Activated CD8-positive, alpha-beta memory T cell treated with anti-CD3 and anti-CD28 coated beads for 24 hours (primary cell): ENCODE measurements at regions not wholly inside any gene's neighbourhood (a gene's known extent, or its start where the extent isn't known, plus 50 kb on each side); places are given as distances from the start of the nearest gene placed in this dataset.
"Not testable (repeated sequence)": the region's sequence is repeated elsewhere in the genome, so short reads cannot be mapped to it uniquely, and the experiment has no call there.

Source experiments
- DNase-seq: peaks from one replicate; pipeline ENCODE4 v3.0.0-alpha.2; 2020

DNA sequence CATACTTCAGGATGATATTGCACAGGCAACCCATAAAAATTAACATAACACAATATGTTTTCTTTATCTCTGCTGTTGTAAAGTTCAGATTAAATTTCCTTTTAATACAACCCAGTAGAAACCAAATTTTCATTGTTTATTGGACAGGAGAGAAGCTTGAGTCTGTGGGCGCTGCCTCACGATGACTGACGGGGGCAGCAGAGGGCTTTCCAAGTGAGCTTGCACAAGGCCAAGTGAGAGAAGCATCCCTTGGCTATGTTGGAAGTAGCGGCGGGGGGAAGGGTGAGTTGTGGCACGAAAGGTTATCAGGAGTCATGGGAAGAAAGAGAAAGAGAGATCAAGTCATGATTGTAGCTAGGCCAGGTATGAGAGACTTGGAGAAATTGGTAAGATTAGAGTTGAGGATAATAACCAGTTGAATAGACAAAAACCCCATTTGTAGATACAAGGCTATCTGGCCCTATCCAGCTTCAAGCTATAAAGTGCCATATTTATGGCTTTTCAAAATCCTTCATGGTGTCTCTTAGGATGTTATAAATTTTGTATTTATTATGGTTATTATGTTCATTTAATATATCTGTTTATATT lies 413.7 kb upstream of the FAM98A start:
- DNase-seq = no peak

DNA sequence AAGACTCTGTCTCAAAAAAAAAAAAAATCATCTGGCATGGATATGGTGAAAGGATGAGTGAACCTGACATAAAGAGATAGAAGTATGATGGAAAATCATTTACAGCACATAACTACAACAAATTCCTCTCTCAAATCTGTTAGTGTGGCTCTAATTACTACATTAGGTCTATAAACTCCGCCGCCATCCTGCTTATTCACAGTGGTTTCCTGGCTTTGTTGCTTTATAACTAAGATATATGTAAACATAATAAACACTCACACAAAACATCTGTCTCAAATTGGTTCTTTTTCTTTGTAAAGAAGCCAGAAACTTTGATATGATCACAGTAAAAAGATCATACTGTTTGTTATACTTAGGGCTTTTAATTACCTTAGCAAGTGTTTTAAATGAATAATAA lies 412.6 kb upstream of the FAM98A start:
- no peak for DNase-seq

DNA sequence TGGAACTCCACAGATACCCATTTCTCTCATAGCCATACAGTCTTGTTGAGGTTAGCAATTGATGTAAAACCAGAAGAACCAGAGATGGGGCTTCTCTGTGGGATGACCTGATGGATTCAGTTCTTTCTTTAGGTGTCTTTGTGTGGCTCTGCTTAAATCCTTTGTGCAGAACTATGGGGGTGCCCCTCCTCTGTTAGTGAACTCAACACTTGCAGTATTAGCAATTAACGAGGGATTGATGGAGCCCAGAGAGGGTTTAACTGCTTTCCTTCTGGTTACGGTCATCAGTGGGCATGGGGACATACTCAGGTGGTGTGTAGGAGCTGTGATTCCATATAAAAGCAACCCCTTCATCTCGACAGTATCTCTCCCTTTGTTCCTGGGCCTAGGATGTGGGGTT lies 406.8 kb upstream of the FAM98A start:
- DNase-seq = no peak

DNA sequence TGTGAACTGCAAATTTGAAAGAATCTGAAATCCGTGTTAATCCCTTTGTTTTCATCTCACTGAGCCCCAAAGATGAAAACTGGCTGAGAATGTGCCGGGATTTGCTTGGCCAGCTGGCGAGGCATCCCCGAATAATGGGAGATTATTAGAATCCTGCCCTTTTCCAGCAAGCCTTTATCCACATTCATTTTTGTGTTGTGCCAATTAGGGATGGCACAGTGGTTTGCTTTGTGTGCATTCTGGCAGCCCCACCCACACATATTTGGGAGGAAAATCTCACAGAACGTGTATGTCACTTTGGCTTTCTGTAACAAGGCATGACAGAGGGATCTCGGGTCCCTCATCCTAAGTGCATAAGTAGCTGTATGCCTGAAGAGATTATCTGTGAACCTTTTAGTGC lies 405.8 kb upstream of the FAM98A start:
- no peak for DNase-seq

DNA sequence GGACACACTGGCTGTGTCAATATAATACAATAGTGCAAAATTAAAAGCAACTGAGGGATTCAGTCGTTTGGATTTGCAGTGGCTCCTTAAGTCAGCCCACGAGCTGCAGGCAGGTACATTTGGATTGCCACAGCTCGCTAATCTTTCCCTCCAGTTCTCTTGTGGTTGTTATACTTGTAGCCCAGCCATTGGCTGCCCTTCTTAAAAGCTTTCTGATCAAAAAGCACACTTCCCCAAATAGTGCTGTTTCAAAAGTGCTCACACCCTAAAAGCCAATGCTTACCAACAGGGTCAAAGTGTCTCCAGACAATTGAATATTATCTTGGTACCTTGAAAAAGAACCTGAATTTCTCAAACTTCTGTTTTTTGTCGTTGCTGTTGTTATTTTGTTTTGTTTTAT lies 404.7 kb upstream of the FAM98A start:
- no peak for DNase-seq

DNA sequence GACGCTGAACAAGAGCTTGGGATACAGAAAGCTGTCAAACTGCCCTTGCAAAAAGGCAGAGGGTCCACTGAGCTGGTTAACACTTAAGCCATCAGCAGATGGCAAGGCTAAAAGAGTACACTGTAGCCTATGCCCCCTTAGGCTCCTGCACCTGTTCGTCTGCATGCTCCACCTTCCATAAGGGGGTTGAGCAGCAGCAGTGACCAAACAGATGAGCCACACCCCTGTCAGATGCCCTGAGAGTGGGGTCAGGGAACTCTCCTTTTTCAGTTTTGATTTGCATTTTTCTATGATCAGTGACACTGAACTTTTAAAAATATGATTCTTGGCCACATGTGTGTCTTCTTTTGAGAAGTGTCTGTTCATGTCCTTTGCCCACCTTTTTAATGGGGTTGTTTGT lies 402.5 kb upstream of the FAM98A start:
- DNase-seq = no peak

DNA sequence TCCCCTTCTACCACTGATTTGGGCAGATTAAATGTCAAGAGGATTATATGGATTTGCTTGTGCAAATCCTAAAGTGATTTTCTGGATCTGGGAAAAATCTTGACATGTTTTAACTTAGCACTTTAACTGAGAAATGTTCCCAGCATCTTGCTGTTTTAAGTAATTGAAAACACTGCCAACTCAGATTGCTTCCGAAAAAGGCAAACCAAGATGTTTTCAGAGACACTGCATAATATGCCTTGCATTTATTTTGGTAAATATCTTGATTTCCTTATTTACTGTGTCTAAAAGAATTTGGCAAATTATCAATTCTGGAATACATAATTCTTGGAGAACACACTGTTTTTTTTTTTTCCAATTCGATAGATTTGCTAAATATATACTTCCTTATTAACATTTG lies 385.0 kb upstream of the FAM98A start:
- no peak for DNase-seq

DNA sequence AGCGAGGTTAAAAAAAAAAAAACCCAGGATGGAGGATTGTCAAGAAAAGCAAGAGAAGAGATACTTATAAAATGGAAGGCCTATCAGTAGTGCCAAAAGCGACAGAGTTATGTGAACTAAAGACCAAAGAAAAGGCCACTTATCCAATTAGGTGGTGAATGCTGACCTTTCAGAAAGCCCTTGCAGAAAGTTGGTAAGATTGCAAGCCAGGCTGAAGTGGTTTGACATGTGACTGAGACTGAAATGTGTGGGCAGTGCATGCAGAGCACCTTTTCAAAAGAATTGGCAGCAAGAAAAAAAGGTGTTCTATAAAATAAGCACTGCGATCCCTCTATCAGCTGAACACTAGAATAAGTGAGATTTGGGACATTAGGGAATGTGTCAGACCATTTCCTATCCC lies 379.4 kb upstream of the FAM98A start:
- no peak for DNase-seq

DNA sequence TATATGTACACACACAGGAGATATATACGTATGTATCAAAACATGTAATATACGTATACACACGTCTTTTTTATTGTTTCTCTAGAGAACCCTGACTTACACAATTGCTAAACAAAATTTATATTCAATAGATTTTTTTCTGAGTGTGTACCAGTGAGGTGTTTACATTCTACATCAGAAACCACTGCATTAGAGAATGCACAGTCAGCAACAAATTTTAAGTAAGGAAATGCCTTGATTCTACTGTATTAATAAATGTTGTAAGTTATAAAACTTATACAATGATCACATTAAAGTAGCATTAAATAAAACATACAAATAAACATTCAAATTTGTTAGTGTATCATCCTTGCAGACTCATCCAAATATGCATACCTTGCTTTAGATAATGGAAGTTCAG lies 376.4 kb upstream of the FAM98A start:
- DNase-seq = no peak

DNA sequence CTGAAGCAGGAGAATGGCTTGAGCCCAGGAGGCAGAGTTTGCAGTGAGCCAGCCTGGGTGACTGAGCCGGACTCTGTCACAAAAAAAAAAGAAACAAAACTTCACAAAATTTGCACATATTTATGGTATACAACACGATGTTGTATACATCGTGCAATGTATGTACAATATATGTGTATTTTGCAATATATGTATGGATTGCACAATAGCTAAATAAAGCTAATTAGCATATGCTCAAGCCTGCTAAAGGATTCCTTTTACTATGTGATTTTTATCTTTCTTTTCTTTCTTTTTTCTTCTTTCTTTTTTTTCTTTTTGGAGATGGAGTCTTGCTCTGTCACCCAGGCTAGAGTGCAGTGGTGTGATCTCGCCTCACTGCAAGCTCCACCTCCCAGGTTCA lies 368.0 kb upstream of the FAM98A start:
- no peak for DNase-seq

DNA sequence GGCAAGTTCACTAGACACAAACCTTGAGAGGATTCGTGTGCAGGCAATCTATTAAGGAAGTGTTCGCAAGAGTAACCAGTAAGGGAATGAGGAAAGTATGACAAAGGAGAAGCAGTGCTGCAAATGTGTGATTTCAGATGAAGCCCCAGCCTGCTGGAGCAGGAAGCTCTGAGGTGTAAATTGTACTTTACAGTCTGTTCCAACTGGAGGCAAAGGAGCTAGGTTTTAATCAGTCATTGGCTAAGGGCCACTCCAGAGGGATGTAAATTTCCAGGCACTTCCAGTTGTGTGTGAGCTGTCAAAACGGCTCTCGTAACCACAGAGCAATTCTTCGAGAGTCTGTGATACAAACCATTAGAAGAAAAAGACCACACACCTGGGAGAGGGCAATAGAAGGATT lies 359.5 kb upstream of the FAM98A start:
- DNase-seq = no peak

DNA sequence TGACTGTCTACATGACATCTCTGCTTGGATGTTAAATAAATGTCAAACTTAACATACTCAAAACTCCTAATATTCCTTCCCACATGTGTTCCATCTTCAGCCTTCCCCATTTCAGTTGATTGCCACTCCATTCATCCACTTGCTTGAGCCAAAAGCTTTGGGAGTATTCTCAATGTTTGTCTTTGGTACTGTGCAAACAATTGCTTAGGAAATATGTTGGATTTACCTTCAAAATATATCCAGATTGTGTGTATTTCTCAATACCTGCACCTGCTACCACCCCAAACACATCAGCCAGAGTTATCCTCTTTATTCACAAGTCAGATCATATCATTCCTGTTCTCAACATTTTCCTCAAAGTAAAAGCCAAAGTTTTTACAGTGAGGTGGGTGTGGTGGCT lies 350.3 kb upstream of the FAM98A start:
- no peak for DNase-seq

DNA sequence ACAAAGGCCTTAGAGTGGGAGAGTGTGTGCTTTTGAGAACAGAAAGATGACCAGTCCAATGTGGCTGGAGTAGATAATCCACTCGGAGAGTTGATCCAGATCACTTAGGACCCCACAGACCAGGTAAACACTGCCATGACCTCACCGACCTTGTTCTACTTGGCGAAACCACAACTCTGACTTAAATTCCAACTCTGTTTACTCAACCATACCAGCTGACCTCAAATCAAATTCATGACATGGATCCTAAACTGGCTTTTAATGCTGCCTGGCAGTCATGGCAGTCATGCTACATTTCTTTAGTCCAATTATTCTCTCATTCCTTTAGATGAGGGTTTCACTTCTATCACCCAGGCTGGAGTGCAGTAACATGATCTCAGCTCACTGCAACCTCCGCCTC lies 347.1 kb upstream of the FAM98A start:
- no peak for DNase-seq

DNA sequence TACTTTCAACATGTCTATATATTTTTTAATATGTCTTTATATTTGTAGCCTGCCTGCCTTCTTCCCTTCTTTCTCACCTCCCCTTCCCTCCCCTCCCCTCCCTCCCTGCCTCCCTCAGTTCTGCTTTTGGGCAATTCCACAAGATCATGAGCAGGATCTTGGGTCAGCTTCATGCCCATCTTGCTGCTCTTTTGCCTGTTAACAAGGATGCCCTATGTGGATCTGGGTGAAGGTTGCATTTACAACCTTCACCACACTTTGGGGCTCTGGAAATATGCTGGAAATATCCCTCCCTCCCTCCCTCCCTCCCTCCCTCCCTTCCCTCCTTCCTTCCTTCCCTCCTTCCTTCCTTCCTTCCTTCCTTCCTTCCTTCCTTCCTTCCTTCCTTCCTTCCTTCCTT lies 334.1 kb upstream of the FAM98A start:
- no peak for DNase-seq

DNA sequence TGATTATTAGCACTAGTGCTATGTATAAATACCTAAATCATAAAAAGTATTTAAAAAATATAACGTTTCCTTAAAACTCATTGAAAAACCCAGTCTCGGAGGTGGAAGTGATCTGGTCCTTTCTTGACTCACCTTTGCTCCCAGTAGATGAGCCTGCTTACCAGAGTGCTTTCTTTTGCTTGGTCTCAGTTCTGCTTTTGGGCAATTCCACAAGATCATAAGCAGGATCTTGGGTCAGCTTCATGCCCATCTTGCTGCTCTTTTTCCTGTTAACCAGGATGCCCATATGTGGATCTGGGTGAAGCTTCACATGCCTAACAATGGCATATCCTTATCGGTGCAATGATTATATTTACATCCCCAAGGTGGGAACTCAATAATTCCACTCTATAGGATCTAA lies 332.1 kb upstream of the FAM98A start:
- DNase-seq = no peak

DNA sequence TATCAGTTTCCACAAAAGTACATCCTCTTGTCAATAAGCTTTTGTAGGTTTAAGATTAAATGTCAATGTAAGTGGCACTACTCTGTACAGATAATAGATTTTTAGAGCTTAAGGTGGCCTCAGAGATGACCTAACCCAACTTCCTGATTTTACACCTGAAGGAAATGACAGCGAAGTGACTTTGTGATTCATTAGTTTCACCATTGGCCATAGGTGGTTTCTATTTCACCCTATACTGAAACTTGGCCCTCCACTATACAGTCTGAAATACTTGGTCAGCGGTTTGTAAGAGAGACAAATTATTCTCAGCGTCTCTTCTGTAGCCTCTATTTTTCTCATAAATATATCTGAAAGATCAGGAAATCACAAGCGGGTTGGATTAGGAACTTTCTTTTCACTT lies 330.4 kb upstream of the FAM98A start:
- DNase-seq = no peak

DNA sequence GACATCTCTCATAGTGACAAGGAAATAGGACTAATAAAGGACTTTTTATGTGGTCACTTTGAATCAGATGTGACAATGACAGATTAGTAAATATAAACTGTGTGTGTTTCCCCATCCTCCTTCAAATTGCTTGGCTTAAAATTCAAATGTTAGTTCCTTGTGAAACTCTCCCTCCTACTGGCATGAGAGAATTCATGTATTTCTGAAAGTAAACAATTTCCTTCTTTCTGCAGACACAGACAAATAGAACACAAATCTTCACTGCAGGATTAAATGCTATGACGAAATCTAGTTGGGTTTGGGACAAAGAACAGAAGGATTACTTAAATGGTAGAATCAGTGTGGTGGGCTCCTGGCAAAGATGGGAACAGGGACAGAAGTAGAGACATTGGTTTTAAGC lies 328.7 kb upstream of the FAM98A start:
- DNase-seq = no peak

DNA sequence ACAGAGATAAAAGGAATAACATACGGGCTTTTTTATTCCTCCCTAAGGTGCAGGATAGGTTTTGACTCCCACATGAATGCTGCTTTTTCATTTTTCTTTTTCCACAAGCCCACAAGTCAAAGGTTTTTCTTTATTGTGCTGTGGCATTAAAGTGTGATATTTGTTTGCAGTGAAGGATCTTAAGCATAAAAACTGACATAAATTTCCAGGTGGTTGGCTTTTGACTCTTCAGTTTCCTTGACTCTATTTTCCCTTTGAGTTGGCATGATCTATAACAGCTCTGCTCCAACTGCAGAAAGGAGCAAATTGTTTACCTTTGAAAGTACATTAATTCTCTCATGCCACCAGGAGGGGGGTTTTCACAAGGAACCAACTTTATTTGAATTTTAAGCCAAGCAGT lies 326.2 kb upstream of the FAM98A start:
- no peak for DNase-seq

DNA sequence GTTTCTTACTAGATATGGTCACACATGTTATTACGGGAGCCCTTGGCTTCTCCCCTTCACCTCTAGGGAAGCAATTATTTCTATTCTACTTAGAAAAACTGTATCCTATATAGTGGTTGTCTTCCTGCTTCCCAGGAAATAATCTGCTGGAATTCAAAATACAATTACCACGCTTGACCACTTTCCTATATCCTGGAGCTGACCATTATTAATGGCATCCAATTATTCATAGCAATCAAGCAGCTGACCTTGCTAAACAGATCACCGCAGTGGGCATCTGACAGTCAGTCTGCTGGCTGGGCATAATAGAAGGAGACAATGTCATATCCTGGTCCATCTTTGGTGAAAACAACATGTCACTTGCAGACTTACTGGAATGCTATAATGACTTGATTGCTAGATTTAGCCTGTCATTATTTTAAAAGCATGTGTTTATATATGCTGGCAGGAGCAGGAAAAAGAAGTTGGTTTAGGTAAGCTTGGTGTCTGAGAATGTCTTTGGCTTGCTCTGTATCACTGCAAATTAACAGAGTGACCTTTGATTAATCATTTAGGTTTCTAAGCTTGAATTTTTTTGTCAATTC lies 325.6 kb upstream of the FAM98A start:
- DNase-seq = no peak

DNA sequence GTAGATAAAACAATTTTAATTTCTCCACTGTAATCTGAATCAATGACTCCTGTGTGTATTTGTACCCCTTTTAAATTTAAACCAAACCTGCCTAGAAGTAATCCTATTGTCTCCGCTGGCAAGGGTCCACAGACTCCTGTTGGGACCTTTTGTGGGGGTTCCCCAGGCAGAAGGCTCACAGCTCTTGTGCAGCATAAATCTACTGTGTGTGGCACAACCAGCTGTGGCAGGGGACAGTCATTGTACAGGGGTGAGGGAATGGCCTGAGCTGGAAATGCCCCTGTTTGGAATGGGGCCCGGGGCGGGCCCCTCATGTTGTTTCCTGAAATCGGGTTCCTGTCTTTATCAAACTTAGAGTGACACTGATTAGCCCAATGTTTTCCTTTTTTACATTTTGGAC lies 318.2 kb upstream of the FAM98A start:
- no peak for DNase-seq

DNA sequence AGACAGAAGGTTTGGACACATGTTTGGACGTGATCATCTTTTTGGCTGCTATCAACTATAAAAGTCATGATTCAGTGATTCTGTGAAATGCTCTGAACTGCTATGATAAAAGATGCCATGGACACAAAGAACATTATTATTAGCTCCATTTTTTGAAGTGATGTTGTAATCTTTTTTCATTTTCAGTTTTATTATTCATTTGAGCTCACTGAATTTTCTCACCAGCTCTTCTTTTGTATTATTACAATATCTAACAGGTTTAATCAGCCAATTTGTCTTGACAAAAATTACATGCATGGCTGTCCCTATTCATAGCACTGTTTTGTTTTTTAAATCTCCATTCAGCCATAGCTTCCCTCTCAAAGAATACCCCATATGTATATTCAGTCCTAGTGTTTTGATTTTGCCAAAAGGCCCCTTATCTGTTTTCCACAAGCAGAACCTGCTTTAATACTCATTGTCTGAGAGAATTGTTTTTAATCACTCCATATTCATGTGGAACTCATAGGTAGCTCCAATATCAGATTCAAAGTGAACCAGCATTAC lies 314.0 kb upstream of the FAM98A start:
- no peak for DNase-seq

DNA sequence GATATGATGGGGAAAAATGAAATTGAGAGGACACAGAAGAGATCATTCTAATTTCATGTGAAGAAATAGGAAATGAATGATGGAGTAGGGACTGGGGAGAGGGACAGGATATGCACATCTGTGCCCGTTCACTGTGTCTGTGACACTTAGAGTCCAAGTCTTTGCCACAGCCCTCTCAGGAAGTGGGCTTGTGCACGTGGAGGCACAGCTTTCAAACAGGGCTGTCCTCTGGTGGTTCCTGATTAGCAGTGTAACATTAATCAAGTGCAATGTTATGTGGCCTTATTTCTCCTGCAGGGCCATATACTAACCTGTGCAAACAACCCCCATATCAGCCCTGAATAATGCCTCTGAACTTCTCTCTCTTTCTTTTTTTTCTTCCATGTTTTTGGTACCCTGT lies 312.2 kb upstream of the FAM98A start:
- no peak for DNase-seq

DNA sequence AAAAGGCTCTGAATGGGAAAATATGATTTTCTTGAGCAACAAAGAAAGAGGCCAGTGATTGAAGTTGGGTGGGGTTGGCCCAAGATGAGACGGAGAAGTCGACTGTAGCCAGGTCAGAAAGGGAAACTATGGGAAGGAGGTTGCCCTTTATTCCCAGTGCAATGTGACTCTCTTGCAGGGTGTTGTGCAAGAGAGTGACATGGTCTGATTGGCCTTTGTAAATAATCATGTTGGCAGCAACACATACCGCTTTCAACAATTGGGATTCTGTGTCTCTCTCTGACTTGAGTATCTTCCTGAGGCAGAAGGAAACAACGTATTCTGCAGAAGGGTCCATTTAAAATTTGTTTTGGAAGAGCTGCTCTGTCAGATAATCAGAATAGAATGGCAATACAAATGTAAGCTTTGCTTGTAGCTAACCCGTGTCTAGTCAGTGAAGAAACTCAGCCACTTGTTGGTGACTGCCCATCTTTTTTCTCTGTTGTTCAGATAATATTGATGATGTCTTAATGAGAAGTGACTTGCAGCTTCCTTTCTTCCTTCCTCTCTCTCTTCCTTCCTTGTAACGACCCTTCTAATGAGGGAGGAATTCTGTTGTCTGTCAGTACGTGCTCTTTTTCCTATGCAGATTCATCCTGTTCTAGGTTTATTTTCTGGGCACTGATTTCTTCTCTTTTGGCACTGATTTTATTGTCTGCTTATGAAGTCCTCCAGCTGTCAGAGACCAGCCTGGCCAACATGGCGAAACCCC lies 311.0 kb upstream of the FAM98A start:
- no peak for DNase-seq

DNA sequence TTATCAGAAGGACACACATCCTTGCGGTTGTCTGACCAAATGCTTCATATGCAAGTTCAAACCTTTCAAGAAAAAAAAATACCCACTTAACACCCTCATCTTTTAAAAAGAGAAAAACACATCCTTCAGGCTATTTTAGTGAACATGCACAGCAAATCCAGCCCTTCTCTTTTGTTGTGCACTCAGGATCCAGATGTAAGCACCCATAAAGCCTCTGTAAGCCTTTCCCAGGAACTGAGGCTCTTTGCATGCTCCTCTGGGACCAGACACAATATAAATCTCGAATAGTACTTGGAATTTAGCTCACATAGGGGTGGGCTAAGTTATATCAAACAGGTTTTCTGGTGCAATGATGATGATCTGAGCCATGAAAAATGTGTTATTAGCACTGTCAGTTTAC lies 308.8 kb upstream of the FAM98A start:
- no peak for DNase-seq

DNA sequence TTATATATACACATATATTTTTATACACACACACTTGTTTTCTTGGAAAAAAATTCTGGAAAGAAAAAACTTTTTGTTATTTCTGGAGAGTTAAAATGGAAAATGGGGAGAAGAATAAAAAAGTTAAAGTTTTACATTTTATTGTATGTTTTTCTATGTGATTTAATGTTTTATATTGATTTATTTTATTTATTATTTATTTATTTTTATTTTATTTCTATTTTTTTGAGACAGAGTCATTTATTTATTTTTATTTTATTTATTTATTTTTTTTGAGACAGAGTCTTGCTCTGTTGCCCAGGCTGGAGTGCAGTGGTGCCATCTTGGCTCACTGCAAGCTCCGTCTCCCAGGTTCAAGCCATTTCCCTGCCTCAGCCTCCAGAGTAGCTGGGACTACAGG lies 307.0 kb upstream of the FAM98A start:
- DNase-seq = not testable (repeated sequence)
